ENCODE measurements at regions not wholly inside any gene's neighbourhood (a gene's known extent, or its start where the extent isn't known, plus 50 kb on each side); places are given as distances from the start of the nearest gene placed in this dataset.

GRCh38 chrX:145694048-145694447 lies 123.6 kb upstream of the SLITRK2 start:
- no peaks in the 10 kb centered on the region for H3K36me3 ChIP-seq (replicated peaks in 1 of 2; ENCODE audit: control insufficient read depth in 1 of 2, insufficient read depth in 2 of 2, low read length in 2 of 2)
- TF ChIP-seq ZNF7 (CRISPR knock-in tag; IDR thresholded peaks at IDR 0.05) (no peak), HNRNPLL (IDR thresholded peaks at IDR 0.05; ENCODE audit: low read depth, low read length, poor library complexity, severe bottlenecking) (no peak), CREB1 (IDR thresholded peaks at IDR 0.05) (peak; percentile 73), CREB1 (CRISPR knock-in tag; IDR thresholded peaks at IDR 0.05) (no peak), ZKSCAN1 (IDR thresholded peaks at IDR 0.05; ENCODE audit: low read length) (no peak), SALL1 (CRISPR knock-in tag; IDR thresholded peaks at IDR 0.05) (no peak), ZBTB10 (CRISPR knock-in tag; IDR thresholded peaks at IDR 0.05; ENCODE audit: borderline replicate concordance) (no peak), ZNF160 (CRISPR knock-in tag; IDR thresholded peaks at IDR 0.05) (no peak), ATF7 (IDR thresholded peaks at IDR 0.05) (peak; percentile 79), ATF7 (CRISPR knock-in tag; IDR thresholded peaks at IDR 0.05) (no peak), MED13 (CRISPR knock-in tag; IDR thresholded peaks at IDR 0.05) (no peak), ZNF800 (CRISPR knock-in tag; IDR thresholded peaks at IDR 0.05) (no peak), ZNF20 (CRISPR knock-in tag; IDR thresholded peaks at IDR 0.05) (no peak)
- no peaks in the 10 kb centered on the region for H4K20me1 ChIP-seq (ENCODE audit: insufficient read depth, low read length)
- no peaks in the 10 kb centered on the region for H3K4me1 ChIP-seq (ENCODE audit: insufficient read depth, low read length)
- no peak overlapping the region for H3K9ac ChIP-seq (ENCODE audit: insufficient read depth, low read depth, low read length)
- DNase-seq (ENCODE audit: low spot score): no peak
- no peak for FAIRE-seq
- ChIA-PET CTCF (ENCODE audit: low intra/inter-chr PET ratio, low total read pairs) (no interaction called here), POLR2A (no interaction called here)
- no TSS peak for BruUV-seq (replicated peaks)
- no peaks in the 10 kb centered on the region for H3K79me2 ChIP-seq (ENCODE audit: insufficient read depth, low read length)
- no peak overlapping the region for H3K27ac ChIP-seq (ENCODE audit: extremely low read length, insufficient read depth, low read length)
- no peak for ATAC-seq
- no peak overlapping the region for H2AFZ ChIP-seq (ENCODE audit: low read length)
- 0% methylated on average over 3 of the region's 3 CpGs for WGBS (ENCODE audit: low lambda C conversion rate)
- H3K4me3 ChIP-seq (replicated peaks in 1 of 3; ENCODE audit: insufficient read depth in 1 of 3, low read depth in 2 of 3, low read length in 3 of 3): no peak overlapping the region
- intact Hi-C loops (cut with micrococcal nuclease; ENCODE audit: unreplicated experiment) (no loop called here), in situ Hi-C loops (cut with HindIII; ENCODE audit: extremely low pct_ligation_motif_present, low pct_unique_long_range_greater_than_20kb) (no loop called here)
- no peaks in the 10 kb centered on the region for H3K27me3 ChIP-seq (ENCODE audit: control insufficient read depth in 1 of 2, insufficient read depth in 2 of 2, low read length in 2 of 2)
- peaks cover 45% of the 10 kb centered on the region for H3K9me3 ChIP-seq (ENCODE audit: low read length)
- H3K4me2 ChIP-seq (ENCODE audit: low read depth, low read length): no peak overlapping the region

Measured in HepG2 (cell line).